Lower lobe of right lung (tissue), 2 donors: ENCODE measurements at regions not wholly inside any gene's neighbourhood (a gene's known extent, or its start where the extent isn't known, plus 50 kb on each side); places are given as distances from the start of the nearest gene placed in this dataset.
A peak's percentile ranks its signal among the peaks of the same experiment; 100 is the strongest.

Experiments
- ATAC-seq, 2 donors: fragments of 200-7000 bp; cut with Tn5 transposase; one replicate each; pipeline ENCODE4 v1.9.1; 2020 to 2022; ENCODE audit warnings: mild to moderate bottlenecking in 2 of 2, moderate library complexity in 2 of 2
- DNase-seq: peaks from one replicate; pipeline ENCODE4 v3.0.0-alpha.2; 2020
- H3K27ac ChIP-seq: fragments of 200-600 bp; one replicate; pipeline ENCODE4 v1.8.0; 2022
- H3K27me3 ChIP-seq: fragments of 200-600 bp; one replicate; pipeline ENCODE4 v1.8.0; 2022; ENCODE audit warnings: low read depth
- H3K36me3 ChIP-seq: fragments of 200-600 bp; one replicate; pipeline ENCODE4 v1.8.0; 2022; ENCODE audit warnings: mild to moderate bottlenecking
- H3K4me1 ChIP-seq: fragments of 200-600 bp; one replicate; pipeline ENCODE4 v1.8.0; 2022
- H3K4me3 ChIP-seq: fragments of 200-600 bp; one replicate; pipeline ENCODE4 v1.8.0; 2022; ENCODE audit warnings: mild to moderate bottlenecking
- H3K9me3 ChIP-seq: fragments of 200-600 bp; one replicate; pipeline ENCODE4 v1.8.0; 2022
- intact Hi-C: fragments of 100-400 bp; cut with DNase I; formaldehyde crosslinking; loops from one replicate; pipeline ENCODE4 v1.11.0; 2022
- TF ChIP-seq, protein P1 (sequence below): fragments of 200-600 bp; IDR thresholded peaks from one replicate; pipeline ENCODE4 v1.8.0; 2022; ENCODE audit warnings: antibody characterized with exemption, mild to moderate bottlenecking
- donor health status: DM: no; HTN: yes; CAD: no; lungs with severe emphysema.

DNA sequence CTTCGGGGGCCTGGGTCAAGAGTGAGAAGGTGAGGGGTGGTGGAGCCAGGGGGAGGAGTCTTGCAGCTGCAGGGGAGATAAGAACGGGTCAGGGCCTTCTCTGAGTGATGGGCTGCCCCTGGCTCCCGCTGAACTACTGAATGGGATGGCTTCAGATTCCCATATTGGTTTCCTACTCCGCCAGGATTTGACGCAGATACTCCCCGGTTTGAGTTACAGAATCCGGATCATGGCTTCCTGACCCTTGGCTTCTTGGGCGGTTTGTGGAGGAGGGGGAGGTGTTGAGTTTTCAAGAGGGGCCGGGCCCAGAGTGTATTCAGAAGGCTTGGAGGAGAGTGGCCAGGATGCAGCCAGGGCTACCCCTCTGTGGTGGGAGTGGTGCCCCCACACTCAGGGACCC lies 119.9 kb upstream of the ATP2B2 start:
- Histone ChIP-seq H3K36me3 (no peaks in the 10 kb centered on the region), H3K27ac (no peak overlapping the region), H3K4me1 (no peaks in the 10 kb centered on the region), H3K27me3 (peaks cover 11% of the 10 kb centered on the region), H3K9me3 (no peaks in the 10 kb centered on the region), H3K4me3 (no peak overlapping the region)
- ATAC-seq: no peak
- TF ChIP-seq, protein P1, sequence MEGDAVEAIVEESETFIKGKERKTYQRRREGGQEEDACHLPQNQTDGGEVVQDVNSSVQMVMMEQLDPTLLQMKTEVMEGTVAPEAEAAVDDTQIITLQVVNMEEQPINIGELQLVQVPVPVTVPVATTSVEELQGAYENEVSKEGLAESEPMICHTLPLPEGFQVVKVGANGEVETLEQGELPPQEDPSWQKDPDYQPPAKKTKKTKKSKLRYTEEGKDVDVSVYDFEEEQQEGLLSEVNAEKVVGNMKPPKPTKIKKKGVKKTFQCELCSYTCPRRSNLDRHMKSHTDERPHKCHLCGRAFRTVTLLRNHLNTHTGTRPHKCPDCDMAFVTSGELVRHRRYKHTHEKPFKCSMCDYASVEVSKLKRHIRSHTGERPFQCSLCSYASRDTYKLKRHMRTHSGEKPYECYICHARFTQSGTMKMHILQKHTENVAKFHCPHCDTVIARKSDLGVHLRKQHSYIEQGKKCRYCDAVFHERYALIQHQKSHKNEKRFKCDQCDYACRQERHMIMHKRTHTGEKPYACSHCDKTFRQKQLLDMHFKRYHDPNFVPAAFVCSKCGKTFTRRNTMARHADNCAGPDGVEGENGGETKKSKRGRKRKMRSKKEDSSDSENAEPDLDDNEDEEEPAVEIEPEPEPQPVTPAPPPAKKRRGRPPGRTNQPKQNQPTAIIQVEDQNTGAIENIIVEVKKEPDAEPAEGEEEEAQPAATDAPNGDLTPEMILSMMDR: no peak
- intact Hi-C loops: no loop called here
- no peak for DNase-seq

DNA sequence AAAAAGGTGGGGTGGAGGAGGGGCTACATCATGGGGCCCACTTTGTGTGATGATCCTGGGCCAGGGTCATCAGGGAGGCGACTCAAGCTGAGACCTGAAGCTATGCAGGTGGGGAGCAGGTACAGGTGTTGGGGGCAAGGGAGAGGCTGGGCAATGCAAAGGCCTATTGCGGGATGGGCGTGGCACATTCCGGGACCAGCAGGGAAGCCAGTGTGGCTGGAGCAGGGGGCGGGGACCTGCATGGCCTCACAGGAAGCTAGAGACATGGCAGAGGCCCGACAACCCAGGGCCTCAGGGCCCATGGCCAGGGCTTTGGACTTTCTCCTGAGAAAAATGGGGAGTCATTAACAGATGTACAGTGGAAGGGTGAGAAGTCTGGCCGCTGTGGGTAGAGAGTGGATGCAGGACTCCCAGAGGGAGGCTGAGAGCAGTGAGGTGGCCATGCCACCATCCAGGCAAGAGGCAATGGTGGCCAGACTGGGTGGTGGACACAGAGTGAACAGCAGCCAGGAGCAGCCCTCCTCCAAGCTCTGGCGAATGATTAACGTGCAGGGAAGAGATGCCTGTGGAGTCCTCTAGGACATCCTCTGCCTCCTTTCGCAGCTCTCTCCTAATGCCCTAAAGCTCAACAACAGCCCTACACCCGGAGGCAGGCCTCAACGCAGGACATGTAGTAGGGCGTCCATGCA lies 122.6 kb upstream of the ATP2B2 start:
- no peaks in the 10 kb centered on the region for H3K36me3 ChIP-seq
- no peak overlapping the region for H3K4me3 ChIP-seq
- H3K9me3 ChIP-seq: no peaks in the 10 kb centered on the region
- intact Hi-C loops: no loop called here
- DNase-seq (no peak), ATAC-seq (peak in 1 of 2 donors; percentile 18)
- H3K27me3 ChIP-seq: peaks cover 11% of the 10 kb centered on the region
- H3K4me1 ChIP-seq: no peaks in the 10 kb centered on the region
- no peak overlapping the region for H3K27ac ChIP-seq
- TF ChIP-seq, protein P1: no peak

DNA sequence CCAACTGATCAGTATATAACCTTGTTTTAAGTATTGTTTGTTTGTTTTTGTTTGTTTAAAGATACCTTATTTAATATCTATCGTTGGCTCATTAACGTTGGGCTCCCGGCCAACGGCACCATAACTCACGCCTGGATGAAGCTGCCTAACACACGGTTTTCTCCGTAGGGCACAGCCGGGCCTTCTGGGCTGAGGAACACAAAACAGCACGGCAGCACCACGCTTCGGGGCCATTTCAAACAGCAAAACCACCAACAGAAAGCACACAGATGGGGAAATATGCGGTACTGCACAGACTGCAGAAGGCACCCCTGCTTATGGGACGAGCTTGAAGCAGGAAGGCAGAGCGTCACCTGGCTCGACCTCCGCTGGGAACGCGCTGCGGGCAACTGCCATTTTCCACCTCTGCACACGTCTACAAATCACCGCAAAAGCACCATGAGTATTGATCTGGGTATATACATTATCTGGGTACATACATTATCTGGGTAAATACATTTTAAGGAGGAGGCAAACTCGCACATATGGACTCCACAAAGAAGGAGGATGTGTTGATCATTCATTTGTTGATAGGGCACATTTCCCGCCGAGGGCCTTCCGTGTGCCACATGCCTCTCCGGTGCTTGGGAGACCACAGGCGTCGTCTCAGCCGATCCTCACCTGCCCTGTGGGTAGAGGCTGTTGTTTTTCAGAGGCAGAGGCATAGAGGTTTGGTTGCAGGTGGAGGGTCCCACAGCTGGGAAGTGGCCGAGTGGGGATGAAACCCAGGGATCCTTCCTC lies 123.7 kb upstream of the ATP2B2 start:
- TF ChIP-seq, protein P1: no peak
- Histone ChIP-seq H3K9me3 (no peaks in the 10 kb centered on the region), H3K36me3 (no peaks in the 10 kb centered on the region), H3K27me3 (peaks cover 11% of the 10 kb centered on the region), H3K4me1 (no peaks in the 10 kb centered on the region), H3K4me3 (no peak overlapping the region), H3K27ac (no peak overlapping the region)
- ATAC-seq (no peak), DNase-seq (no peak)
- intact Hi-C loops: no loop called here

GRCh38 chr3:10629671-10630040 lies 124.3 kb upstream of the ATP2B2 start:
- DNase-seq (no peak), ATAC-seq (no peak)
- TF ChIP-seq, protein P1: no peak
- intact Hi-C loops: no loop called here
- Histone ChIP-seq H3K36me3 (no peaks in the 10 kb centered on the region), H3K9me3 (no peaks in the 10 kb centered on the region), H3K27me3 (peaks cover 10% of the 10 kb centered on the region), H3K27ac (no peak overlapping the region), H3K4me1 (no peaks in the 10 kb centered on the region), H3K4me3 (no peak overlapping the region)

DNA sequence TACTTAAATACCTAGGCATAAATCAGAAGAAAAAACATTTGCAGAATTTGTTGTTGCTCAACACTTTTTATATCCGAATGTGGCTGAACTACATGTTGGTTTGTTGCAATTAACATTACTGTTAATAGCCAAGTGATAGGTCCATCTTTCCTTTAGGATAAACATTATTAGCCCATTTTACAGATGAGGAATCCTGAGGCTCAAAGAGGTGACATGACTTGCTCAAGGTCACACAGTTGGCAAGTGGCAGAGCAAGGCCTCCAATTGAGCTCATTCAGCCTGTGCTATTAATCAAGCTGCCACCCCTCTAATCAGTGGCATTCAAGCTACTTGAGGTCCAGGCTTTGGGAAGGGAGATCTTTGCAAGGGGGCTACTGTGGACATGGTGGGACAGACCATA lies 125.8 kb upstream of the ATP2B2 start:
- intact Hi-C loops: no loop called here
- H3K4me1 ChIP-seq: no peaks in the 10 kb centered on the region
- H3K4me3 ChIP-seq: no peak overlapping the region
- TF ChIP-seq, protein P1: no peak
- ATAC-seq (no peak), DNase-seq (no peak)
- H3K36me3 ChIP-seq: no peaks in the 10 kb centered on the region
- no peak overlapping the region for H3K27ac ChIP-seq
- no peaks in the 10 kb centered on the region for H3K9me3 ChIP-seq
- H3K27me3 ChIP-seq: no peaks in the 10 kb centered on the region
